ENCODE measurements at regions not wholly inside any gene's neighbourhood (a gene's known extent, or its start where the extent isn't known, plus 50 kb on each side); places are given as distances from the start of the nearest gene placed in this dataset.
"Not testable (repeated sequence)": the region's sequence is repeated elsewhere in the genome, so short reads cannot be mapped to it uniquely, and the experiment has no call there.

DNA sequence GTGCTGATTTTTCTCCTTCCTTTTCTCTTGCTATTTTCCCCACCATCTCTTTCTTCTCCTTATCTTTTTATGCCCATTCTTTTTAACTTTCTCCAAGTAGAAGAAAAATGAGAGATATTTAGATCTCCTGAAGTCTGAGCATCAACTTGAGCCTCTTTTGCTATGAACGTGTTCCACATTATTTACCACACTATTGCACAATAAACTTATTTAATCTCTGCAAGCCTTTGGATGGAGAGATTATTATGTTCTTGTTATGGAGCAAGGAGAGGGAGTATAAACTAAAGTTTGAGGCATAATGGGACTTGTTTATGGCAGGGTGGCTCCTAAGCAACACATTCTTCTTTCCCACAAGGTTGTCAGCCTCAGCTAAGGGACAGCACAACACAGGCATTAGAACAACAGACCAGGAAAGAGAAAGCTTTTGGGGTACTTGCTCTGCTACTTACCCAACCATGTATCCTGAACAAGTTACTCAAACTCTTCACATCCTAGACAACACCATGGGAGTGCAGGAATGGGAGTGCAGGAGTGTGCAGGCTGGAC, 365.5 kb upstream of the BOD1L1 start:
- no peak overlapping the region for H3K4me3 ChIP-seq (ENCODE audit: low read length)
- no peak for TF ChIP-seq ZNF274 (IDR thresholded peaks at IDR 0.05; ENCODE audit: low read depth, low read length)

DNA sequence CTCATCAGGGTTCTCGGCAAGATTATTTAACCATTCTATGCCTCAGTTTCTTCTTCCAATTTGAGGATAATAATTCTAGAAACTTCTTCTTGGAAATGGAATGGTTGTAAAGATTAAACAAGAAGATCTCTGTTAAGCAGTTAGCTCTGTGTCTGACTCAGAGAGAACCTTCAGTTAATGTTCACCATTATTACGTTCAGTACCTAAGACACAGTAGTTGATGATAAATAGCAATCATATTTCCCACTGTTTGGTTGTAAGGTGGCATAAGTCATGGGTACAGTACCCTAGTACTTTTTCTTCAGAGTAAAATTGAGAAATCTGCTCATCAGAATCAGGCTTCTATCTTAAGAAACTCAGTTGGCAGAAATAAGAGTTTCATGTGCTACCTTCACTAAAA, 366.5 kb upstream of the BOD1L1 start:
- H3K4me3 ChIP-seq (ENCODE audit: low read length), result no peak overlapping the region
- TF ChIP-seq ZNF274 (IDR thresholded peaks at IDR 0.05; ENCODE audit: low read depth, low read length), result no peak

DNA sequence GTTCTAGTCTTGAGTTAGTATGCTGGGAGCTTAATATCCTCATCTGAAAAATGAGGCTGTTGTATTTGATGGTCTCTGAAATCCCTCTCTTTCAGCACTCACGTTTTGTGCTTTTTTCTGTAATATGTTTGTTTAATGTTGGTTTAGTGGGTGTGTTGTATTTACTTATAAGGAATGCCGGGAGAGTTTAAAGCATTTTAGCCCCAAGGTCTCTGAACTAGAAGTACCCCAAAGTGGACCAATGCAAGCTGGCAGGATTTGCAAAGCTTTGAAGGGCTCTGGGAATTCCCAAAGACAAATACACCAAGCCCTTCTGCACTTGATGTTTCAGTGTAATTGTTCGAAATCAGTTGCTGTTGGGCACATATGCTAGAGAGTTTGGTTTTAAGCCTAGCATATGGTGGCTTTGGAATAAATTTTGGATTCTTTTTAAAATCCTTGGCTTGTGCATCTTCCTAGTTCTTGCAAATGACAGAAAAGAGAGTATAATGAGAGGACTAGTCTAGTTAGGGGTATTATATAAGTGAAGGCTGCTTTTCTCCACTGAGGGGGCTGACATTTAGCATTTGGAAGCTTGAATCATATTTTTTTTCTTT, 371.4 kb upstream of the BOD1L1 start:
- H3K4me3 ChIP-seq (ENCODE audit: low read length), result no peak overlapping the region
- no peak for TF ChIP-seq ZNF274 (IDR thresholded peaks at IDR 0.05; ENCODE audit: low read depth, low read length)

DNA sequence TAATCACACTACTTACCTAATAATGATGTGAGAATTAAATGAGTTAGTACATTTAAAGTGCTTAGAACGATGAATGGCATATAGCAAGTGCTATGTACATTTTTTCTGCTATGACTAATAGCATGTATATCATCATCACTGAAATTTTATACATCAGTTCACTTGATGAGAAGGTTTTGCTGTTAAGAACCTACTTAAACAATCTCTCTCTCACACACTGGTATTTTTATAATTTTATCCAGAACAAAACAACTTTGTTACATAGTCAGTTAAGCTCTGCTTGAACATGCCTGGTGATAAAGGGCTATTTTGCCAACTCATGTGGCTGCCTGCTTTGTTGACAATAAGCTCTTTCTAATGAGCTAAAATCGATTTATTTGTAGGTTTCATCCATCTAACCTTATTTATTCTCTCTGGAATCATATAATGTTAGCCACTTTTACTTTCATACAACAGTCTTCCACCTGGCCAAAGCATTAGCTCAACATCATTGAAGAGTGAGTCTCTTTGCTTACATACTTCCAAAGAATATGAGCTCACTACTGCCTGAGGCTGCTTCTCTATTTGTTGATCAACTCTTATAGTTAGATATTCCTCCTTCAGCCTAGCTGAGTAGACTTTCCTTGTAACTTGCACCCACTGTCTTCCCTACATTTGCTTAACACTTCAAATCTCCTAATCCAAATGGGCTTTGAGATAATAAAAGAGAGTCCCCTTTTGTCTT, 372.7 kb upstream of the BOD1L1 start:
- no peak for TF ChIP-seq ZNF274 (IDR thresholded peaks at IDR 0.05; ENCODE audit: low read depth, low read length)
- H3K4me3 ChIP-seq (ENCODE audit: low read length), result no peak overlapping the region

DNA sequence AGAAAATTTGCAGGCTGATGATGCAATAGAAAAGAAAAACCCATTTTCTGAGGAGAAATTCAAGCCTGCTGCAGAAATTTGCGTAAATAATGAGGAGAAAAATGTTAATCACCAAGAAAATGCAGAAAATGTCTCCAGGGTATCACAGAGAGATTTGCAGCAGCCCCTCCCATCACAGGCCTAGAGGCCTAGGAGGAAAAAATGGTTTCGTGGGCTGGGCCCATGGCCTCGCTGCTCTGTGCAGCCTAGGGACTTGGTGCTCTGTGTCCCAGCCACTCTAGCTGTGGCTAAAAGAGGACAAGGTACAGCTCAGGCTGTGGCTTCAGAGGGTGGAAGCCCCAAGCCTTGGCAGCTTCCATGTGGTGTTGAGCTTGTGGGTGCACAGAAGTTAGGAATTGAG, 374.8 kb upstream of the BOD1L1 start:
- not testable (repeated sequence) for H3K4me3 ChIP-seq (ENCODE audit: low read length)

DNA sequence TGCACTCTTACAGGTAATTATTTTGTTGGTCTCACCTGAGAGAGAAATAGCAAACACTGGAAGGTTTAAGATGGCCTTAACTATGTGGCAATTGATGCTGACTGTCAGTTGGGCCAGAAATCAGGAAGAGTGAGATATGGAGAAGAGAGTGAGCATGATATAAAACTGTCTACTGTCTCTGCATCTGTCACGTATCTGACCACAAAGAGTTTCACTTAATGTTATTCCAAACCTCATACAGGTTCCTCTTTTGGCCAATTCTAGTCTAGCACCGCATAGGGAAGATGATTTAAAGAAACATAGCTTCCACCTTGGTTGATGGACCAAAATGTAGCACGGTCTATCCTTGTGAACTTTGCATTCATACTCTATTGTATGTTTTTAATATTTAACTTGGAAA, 381.0 kb upstream of the BOD1L1 start:
- TF ChIP-seq ZNF274 (IDR thresholded peaks at IDR 0.05; ENCODE audit: low read depth, low read length), result no peak
- no peak overlapping the region for H3K4me3 ChIP-seq (ENCODE audit: low read length)

DNA sequence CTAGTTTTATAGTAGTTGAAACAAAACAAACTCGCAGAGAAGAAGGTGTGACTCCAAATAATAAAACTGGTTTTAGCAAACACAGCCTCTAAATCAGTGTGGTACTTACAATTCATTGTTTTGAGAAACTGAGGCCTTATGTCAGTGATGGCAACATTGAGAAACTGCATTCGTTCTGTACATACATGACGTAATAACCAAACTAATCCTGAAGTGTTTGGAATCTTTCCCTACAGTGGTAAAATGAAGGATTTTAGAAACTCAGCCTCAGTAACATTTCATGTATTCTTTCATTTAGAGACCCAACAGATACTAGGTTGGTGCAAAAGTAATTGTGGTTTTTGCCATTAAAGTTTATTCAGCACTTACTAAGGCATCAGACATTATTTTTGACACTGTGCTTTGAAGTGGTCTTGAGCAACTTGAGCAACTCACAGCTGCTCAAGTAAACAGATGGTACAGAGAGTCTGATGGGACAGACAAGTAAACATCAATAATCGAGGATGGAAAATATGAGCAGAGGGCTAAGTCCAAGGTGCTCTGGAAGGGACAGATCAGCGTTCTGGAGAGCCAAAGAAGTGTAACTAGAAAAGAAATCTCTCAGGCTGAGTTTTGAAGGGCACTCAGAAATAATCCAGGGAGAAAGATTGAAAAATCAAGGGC, 390.8 kb upstream of the BOD1L1 start:
- H3K4me3 ChIP-seq (ENCODE audit: low read length), result no peak overlapping the region
- TF ChIP-seq ZNF274 (IDR thresholded peaks at IDR 0.05; ENCODE audit: low read depth, low read length), result no peak

DNA sequence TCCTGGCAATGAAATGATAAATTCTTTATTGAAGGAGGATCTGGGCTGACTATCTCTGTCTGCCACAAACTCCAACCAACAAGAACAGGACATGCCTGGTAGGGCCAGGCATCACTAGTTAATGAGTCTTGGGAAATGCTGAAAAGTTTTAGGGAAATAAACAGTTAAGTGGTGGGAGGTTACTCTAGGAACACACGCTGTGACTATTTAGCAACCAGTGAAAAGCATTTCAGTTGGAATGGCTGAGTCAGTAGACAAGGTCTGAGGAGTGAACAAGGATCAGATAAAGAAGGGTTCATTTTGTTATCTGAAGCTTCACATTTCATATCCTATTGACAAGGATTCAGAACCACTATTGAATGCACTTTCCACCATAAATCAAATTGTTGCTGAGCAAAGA, 394.9 kb upstream of the BOD1L1 start:
- no peak for TF ChIP-seq ZNF274 (IDR thresholded peaks at IDR 0.05; ENCODE audit: low read depth, low read length)
- no peak overlapping the region for H3K4me3 ChIP-seq (ENCODE audit: low read length)

DNA sequence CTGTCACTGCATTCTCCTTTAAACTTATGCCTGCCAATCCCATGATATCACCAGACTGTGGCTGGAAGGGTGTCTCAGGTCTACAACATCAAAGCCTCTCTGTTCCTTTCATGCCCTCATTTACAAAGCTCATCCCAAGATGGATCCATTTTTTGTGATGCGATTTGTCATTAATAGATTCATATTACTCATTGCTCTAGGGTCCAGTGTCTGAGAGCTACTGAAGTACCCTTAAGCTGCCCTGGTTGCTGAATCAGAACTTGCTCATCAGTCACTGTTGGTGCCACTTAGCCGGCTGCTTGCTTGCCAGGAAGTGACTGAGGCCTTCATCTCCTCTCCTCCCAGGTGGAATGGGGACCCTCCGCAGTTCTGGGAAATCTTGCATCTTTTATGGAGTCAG, 395.5 kb upstream of the BOD1L1 start:
- no peak for TF ChIP-seq ZNF274 (IDR thresholded peaks at IDR 0.05; ENCODE audit: low read depth, low read length)
- no peak overlapping the region for H3K4me3 ChIP-seq (ENCODE audit: low read length)

DNA sequence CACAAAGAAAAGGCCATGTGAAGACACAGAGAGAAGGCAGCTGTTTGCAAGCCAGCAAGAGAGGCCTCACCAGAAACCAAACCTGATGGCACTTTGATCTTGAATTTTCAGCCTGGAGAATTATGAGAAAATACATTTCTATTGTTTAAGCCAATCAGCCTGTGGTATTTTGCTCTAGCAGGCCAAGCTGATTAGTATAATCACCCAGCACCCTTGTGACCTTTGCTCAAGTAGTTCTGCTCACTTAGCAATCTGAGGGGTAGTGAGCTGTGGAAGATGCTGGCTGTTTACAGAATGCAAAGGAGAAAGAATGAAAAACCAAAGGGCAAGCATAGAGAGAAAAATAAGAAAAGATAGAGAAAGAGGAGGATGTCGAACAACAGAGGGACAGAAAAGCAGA, 396.4 kb upstream of the BOD1L1 start:
- TF ChIP-seq ZNF274 (IDR thresholded peaks at IDR 0.05; ENCODE audit: low read depth, low read length), result no peak
- H3K4me3 ChIP-seq (ENCODE audit: low read length), result no peak overlapping the region

DNA sequence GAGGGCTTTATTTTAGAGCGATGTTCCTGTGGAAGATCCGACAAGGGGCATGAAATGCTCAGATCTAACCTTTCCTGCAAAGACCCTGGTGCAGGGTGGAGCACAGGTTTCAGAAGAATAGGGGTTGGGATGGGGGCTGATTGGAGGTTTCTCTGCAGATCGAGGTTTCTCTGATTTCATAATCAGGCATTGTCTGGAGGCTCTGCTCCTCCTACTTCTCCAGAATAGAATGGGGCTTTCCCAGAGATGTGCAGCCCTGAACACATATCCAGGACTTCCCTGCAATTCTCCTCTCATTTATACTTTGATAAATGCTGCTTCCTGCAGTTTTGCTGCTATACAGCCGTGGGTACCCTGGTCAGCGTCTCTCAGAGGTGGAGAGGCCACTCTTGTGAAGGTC, 397.6 kb upstream of the BOD1L1 start:
- H3K4me3 ChIP-seq (ENCODE audit: low read length), result no peak overlapping the region
- TF ChIP-seq ZNF274 (IDR thresholded peaks at IDR 0.05; ENCODE audit: low read depth, low read length), result no peak

DNA sequence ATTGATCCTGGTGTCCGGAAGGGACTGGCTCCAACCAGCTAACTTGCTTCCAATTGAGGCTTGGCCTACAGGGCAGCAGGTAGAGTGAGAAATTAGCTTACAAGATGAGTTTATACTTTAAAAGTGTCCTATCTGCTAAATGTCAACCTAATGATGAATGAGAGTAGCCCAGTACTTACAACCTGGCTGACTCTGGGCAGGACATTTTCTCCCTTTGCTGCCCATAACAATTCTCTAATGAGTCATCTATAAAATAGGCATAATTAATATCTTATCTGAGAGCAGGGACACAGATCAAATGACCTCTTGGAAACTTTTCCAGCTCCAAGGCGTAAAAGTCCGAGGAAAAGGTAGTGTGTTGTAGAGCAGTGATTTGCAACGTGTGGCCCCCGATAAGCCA, 398.4 kb upstream of the BOD1L1 start:
- no peak overlapping the region for H3K4me3 ChIP-seq (ENCODE audit: low read length)
- TF ChIP-seq ZNF274 (IDR thresholded peaks at IDR 0.05; ENCODE audit: low read depth, low read length), result no peak

DNA sequence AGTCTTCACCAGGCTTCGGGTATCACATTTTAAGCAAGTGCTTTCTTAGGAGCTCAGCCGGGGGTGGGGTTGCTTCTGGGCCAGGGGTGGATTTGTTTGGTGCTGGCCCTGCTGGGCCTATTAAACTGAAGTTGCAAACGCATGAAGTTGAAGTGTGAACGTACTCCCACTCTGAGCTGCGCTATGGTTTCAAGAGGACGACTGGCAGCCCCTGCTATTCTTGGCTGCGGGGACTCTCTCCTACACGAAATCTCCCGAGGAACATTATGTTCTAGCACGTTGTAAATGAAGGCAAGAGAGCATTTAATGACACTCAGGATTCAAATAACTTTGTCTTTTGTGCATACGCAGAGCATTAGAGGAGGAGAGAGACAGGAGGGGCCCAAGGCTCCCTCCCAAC, 401.3 kb upstream of the BOD1L1 start:
- no peak overlapping the region for H3K4me3 ChIP-seq (ENCODE audit: low read length)
- no peak for TF ChIP-seq ZNF274 (IDR thresholded peaks at IDR 0.05; ENCODE audit: low read depth, low read length)

DNA sequence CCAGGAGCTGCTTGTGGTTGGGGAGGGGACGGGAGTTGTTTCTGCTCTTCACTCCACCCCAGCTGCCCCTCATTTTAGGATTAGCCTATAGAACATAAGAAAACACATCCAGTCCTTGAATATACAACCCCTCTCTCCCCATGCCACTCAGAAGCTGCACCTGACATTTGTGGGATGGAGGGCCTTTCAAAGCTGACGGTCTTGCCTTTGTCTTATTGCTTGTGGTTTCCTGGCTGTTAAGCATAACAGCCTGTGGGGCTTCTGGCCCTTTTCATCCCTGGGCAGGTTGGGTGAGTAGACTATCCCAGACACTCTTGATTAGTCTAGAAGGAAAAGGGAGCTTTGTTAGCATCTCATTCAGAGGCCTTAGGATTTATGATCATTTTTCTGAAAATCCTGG, 407.6 kb upstream of the BOD1L1 start:
- TF ChIP-seq ZNF274 (IDR thresholded peaks at IDR 0.05; ENCODE audit: low read depth, low read length), result no peak
- H3K4me3 ChIP-seq (ENCODE audit: low read length), result no peak overlapping the region

DNA sequence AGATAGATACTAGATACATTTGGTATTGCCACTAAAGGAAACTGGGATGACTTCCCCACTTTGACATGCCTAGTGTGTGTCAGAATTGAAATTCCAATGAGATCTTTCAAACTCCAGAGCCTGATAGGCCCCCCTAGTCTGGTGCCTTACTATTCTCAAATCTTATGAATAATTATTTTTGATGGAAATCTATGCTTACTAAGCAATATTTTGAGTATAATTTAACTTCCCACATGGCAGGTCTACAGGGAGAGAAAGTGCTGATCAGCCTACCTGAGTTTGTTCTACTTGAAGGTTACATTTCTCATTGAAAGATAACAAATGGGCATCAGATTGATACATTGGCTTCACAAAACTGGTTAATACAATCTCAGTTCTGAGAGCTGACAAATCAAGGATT, 415.7 kb upstream of the BOD1L1 start:
- no peak overlapping the region for H3K4me3 ChIP-seq (ENCODE audit: low read length)
- TF ChIP-seq ZNF274 (IDR thresholded peaks at IDR 0.05; ENCODE audit: low read depth, low read length), result no peak

Measured in GM08714 (cell line).